Bronchial epithelial cell (primary cell): ENCODE measurements at regions not wholly inside any gene's neighbourhood (a gene's known extent, or its start where the extent isn't known, plus 50 kb on each side); places are given as distances from the start of the nearest gene placed in this dataset.

ENCODE experiments used
- DNase-seq: peaks from one replicate; pipeline ENCODE4 v3.0.0-alpha.2; 2010; ENCODE audit warnings: low read depth
- FAIRE-seq: peaks from 2 replicates; lab custom pipeline; 2011; peaks lifted over from hg19 to GRCh38; lab: Jason Lieb, UNC
- H3K27me3 ChIP-seq: 2 replicates; pipeline ENCODE4 v1.5.1; 2011; ENCODE audit warnings: low read length; ENCODE audit not compliant: control insufficient read depth, insufficient read depth
- H3K36me3 ChIP-seq: 2 replicates; pipeline ENCODE4 v1.5.1; 2011; ENCODE audit warnings: low read length; ENCODE audit not compliant: control insufficient read depth, insufficient read depth
- H3K4me3 ChIP-seq: 2 replicates; pipeline ENCODE4 v1.5.1; 2011; ENCODE audit warnings: mild to moderate bottlenecking, low read depth, low read length, control low read depth
- CTCF ChIP-seq: IDR thresholded peaks from 2 replicates; pipeline ENCODE4 v1.5.1; 2011; ENCODE audit warnings: mild to moderate bottlenecking, moderate library complexity, low read length, control low read depth, inconsistent platforms; ENCODE audit not compliant: insufficient read depth, severe bottlenecking

GRCh38 chr10:118203461-118203860, 138.7 kb downstream of the FAM204A start:
- H3K27me3 ChIP-seq, result no peaks in the 10 kb centered on the region
- FAIRE-seq (no peak), DNase-seq (no peak)
- no peak for TF ChIP-seq CTCF
- H3K4me3 ChIP-seq, result no peak overlapping the region
- H3K36me3 ChIP-seq, result no peaks in the 10 kb centered on the region

- Histone ChIP-seq H3K36me3 (no peaks in the 10 kb centered on the region), H3K27me3 (no peaks in the 10 kb centered on the region), H3K4me3 (no peak overlapping the region)
- DNase-seq (no peak), FAIRE-seq (no peak)
- no peak for TF ChIP-seq CTCF
Measured at GRCh38 chr10:118195729-118196128, 146.4 kb downstream of the FAM204A start.

- no peak for DNase-seq
- FAIRE-seq, result no peak
- H3K27me3 ChIP-seq, result no peaks in the 10 kb centered on the region
- H3K36me3 ChIP-seq, result no peaks in the 10 kb centered on the region
- no peak overlapping the region for H3K4me3 ChIP-seq
- TF ChIP-seq CTCF, result no peak
Measured at GRCh38 chr10:118193642-118194041, 146.9 kb upstream of the RAB11FIP2 start.

GRCh38 chr10:118181021-118181420, 134.3 kb upstream of the RAB11FIP2 start:
- no peaks in the 10 kb centered on the region for H3K36me3 ChIP-seq
- no peaks in the 10 kb centered on the region for H3K27me3 ChIP-seq
- no peak overlapping the region for H3K4me3 ChIP-seq
- DNase-seq, result no peak
- no peak for FAIRE-seq
- no peak for TF ChIP-seq CTCF

GRCh38 chr10:118175148-118175547, 128.4 kb upstream of the RAB11FIP2 start:
- no peak for FAIRE-seq
- DNase-seq, result no peak
- no peak for TF ChIP-seq CTCF
- H3K27me3 ChIP-seq, result no peaks in the 10 kb centered on the region
- H3K4me3 ChIP-seq, result no peak overlapping the region
- H3K36me3 ChIP-seq, result no peaks in the 10 kb centered on the region

GRCh38 chr10:118173296-118173695, 126.6 kb upstream of the RAB11FIP2 start:
- Histone ChIP-seq H3K36me3 (no peaks in the 10 kb centered on the region), H3K27me3 (no peaks in the 10 kb centered on the region), H3K4me3 (no peak overlapping the region)
- FAIRE-seq, result no peak
- DNase-seq, result no peak
- no peak for TF ChIP-seq CTCF
